ENCODE measurements at regions not wholly inside any gene's neighbourhood (a gene's known extent, or its start where the extent isn't known, plus 50 kb on each side); places are given as distances from the start of the nearest gene placed in this dataset.
"Not testable (repeated sequence)": the region's sequence is repeated elsewhere in the genome, so short reads cannot be mapped to it uniquely, and the experiment has no call there.

DNA sequence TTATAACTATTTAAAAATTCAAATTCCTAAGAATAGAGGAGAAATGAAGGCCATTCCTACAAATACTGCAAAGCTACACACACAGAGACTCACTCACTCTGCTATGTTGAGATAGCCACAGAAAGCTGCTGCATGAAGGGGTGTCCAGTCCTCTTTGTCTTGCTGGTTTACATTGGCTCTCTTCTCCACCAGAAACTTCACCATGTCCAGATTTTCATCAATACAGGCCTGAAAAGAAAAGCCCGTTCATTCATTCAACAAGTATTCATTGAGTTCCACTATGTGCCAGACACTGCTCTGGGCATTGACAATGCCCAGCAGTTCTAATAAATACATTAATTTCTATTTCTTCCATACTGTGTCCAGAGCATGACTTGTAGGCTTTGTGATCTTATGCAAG, 732.3 kb downstream of the CDY1 start:
- ChIA-PET RAD21 (ENCODE audit: low non-redundant PET in 1 of 2, low total read pairs in 2 of 2, uncharacterized antibody in 2 of 2, unreplicated experiment in 2 of 2) (no interaction called here), CTCF (no interaction called here), POLR2A (no interaction called here)
- H2AFZ ChIP-seq (ENCODE audit: low read depth, low read length, poor library complexity, severe bottlenecking), result no peak overlapping the region
- TF ChIP-seq ELF1 (IDR thresholded peaks at IDR 0.05; ENCODE audit: borderline replicate concordance, low read depth) (no peak), CBX3 (IDR thresholded peaks at IDR 0.05; ENCODE audit: low read depth) (no peak), POLR2A (IDR thresholded peaks at IDR 0.05; ENCODE audit: borderline replicate concordance, extremely low read depth, insufficient read depth, insufficient read length) (no peak), JUND (IDR thresholded peaks at IDR 0.05) (no peak), ZNF274 (IDR thresholded peaks at IDR 0.05; ENCODE audit: low read depth, low read length) (no peak), REST (IDR thresholded peaks at IDR 0.05; ENCODE audit: low read depth) (no peak), ATF3 (IDR thresholded peaks at IDR 0.05) (no peak), TCF7L2 (IDR thresholded peaks at IDR 0.05; ENCODE audit: borderline replicate concordance, extremely low read depth, insufficient read depth, insufficient read length) (no peak), SIN3A (IDR thresholded peaks at IDR 0.05; ENCODE audit: low read depth) (no peak), YY1 (IDR thresholded peaks at IDR 0.05; ENCODE audit: extremely low read depth, insufficient replicate concordance, low read depth, low read length) (no peak), SRF (IDR thresholded peaks at IDR 0.05; ENCODE audit: low read depth) (no peak), FOSL1 (IDR thresholded peaks at IDR 0.05; ENCODE audit: low read depth) (no peak), RAD21 (IDR thresholded peaks at IDR 0.05; ENCODE audit: low read depth) (no peak)
- TF ChIP-seq, protein P1, sequence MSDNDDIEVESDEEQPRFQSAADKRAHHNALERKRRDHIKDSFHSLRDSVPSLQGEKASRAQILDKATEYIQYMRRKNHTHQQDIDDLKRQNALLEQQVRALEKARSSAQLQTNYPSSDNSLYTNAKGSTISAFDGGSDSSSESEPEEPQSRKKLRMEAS (IDR thresholded peaks at IDR 0.05), result no peak
- intact Hi-C loops (cut with micrococcal nuclease), result no loop called here
- no peak overlapping the region for H3K4me3 ChIP-seq (replicated peaks in 1 of 2; ENCODE audit: low read depth in 1 of 2, low read length in 2 of 2)
- H3K27me3 ChIP-seq (ENCODE audit: insufficient read depth, low read length), result no peaks in the 10 kb centered on the region
- H4K20me1 ChIP-seq (ENCODE audit: insufficient read depth), result no peaks in the 10 kb centered on the region
- H3K27ac ChIP-seq (ENCODE audit: low read depth, low read length), result no peak overlapping the region
- no peak overlapping the region for H3K4me2 ChIP-seq (ENCODE audit: low read length)
- H3K9me3 ChIP-seq (ENCODE audit: control insufficient read depth in 1 of 2, insufficient read depth in 1 of 2, low read depth in 1 of 2, low read length in 2 of 2), result no peaks in the 10 kb centered on the region
- no peaks in the 10 kb centered on the region for H3K9me2 ChIP-seq (ENCODE audit: insufficient read depth)
- BruUV-seq (replicated peaks), result no TSS peak
- no peak overlapping the region for H3K9ac ChIP-seq (ENCODE audit: low read length)
- ATAC-seq (no peak), DNase-seq (ENCODE audit: low read depth, low spot score) (no peak)
- H3K4me1 ChIP-seq (ENCODE audit: control insufficient read depth in 1 of 2, insufficient read depth in 2 of 2, low read length in 2 of 2), result no peaks in the 10 kb centered on the region
- H3K79me2 ChIP-seq (ENCODE audit: insufficient read depth, low read length), result no peaks in the 10 kb centered on the region
- H3K36me3 ChIP-seq (ENCODE audit: control insufficient read depth in 1 of 2, insufficient read depth in 2 of 2, low read length in 2 of 2), result no peaks in the 10 kb centered on the region

- H3K4me1 ChIP-seq (ENCODE audit: control insufficient read depth in 1 of 2, insufficient read depth in 2 of 2, low read length in 2 of 2); H3K9me2 ChIP-seq (ENCODE audit: insufficient read depth); H3K9ac ChIP-seq (ENCODE audit: low read length); H3K4me3 ChIP-seq (replicated peaks in 1 of 2; ENCODE audit: low read depth in 1 of 2, low read length in 2 of 2); H3K27me3 ChIP-seq (ENCODE audit: insufficient read depth, low read length); H3K36me3 ChIP-seq (ENCODE audit: control insufficient read depth in 1 of 2, insufficient read depth in 2 of 2, low read length in 2 of 2); H3K79me2 ChIP-seq (ENCODE audit: insufficient read depth, low read length); ATAC-seq; H3K9me3 ChIP-seq (ENCODE audit: control insufficient read depth in 1 of 2, insufficient read depth in 1 of 2, low read depth in 1 of 2, low read length in 2 of 2); RAD21 ChIA-PET (ENCODE audit: low non-redundant PET in 1 of 2, low total read pairs in 2 of 2, uncharacterized antibody in 2 of 2, unreplicated experiment in 2 of 2); H4K20me1 ChIP-seq (ENCODE audit: insufficient read depth); H2AFZ ChIP-seq (ENCODE audit: low read depth, low read length, poor library complexity, severe bottlenecking); H3K27ac ChIP-seq (ENCODE audit: low read depth, low read length); DNase-seq (ENCODE audit: low read depth, low spot score); H3K4me2 ChIP-seq (ENCODE audit: low read length); intact Hi-C loops (cut with micrococcal nuclease); CTCF ChIA-PET; BruUV-seq (replicated peaks); POLR2A ChIA-PET: not testable (repeated sequence)
These were observed 738.0 kb downstream of the CDY1 start for GRCh38 chrY:26359869-26360268.

GRCh38 chrY:26360472-26360871, 738.6 kb downstream of the CDY1 start:
- H3K4me2 ChIP-seq (ENCODE audit: low read length); ATAC-seq; BruUV-seq (replicated peaks); H3K27me3 ChIP-seq (ENCODE audit: insufficient read depth, low read length); H3K9ac ChIP-seq (ENCODE audit: low read length); RAD21 ChIA-PET (ENCODE audit: low non-redundant PET in 1 of 2, low total read pairs in 2 of 2, uncharacterized antibody in 2 of 2, unreplicated experiment in 2 of 2); DNase-seq (ENCODE audit: low read depth, low spot score); intact Hi-C loops (cut with micrococcal nuclease); H2AFZ ChIP-seq (ENCODE audit: low read depth, low read length, poor library complexity, severe bottlenecking); H3K36me3 ChIP-seq (ENCODE audit: control insufficient read depth in 1 of 2, insufficient read depth in 2 of 2, low read length in 2 of 2); H3K27ac ChIP-seq (ENCODE audit: low read depth, low read length); H3K9me2 ChIP-seq (ENCODE audit: insufficient read depth); H3K79me2 ChIP-seq (ENCODE audit: insufficient read depth, low read length); H3K9me3 ChIP-seq (ENCODE audit: control insufficient read depth in 1 of 2, insufficient read depth in 1 of 2, low read depth in 1 of 2, low read length in 2 of 2); H3K4me3 ChIP-seq (replicated peaks in 1 of 2; ENCODE audit: low read depth in 1 of 2, low read length in 2 of 2); H4K20me1 ChIP-seq (ENCODE audit: insufficient read depth); CTCF ChIA-PET; H3K4me1 ChIP-seq (ENCODE audit: control insufficient read depth in 1 of 2, insufficient read depth in 2 of 2, low read length in 2 of 2); POLR2A ChIA-PET: not testable (repeated sequence)
